ENCODE measurements at regions not wholly inside any gene's neighbourhood (a gene's known extent, or its start where the extent isn't known, plus 50 kb on each side); places are given as distances from the start of the nearest gene placed in this dataset.
"Not testable (repeated sequence)": the region's sequence is repeated elsewhere in the genome, so short reads cannot be mapped to it uniquely, and the experiment has no call there.

DNA sequence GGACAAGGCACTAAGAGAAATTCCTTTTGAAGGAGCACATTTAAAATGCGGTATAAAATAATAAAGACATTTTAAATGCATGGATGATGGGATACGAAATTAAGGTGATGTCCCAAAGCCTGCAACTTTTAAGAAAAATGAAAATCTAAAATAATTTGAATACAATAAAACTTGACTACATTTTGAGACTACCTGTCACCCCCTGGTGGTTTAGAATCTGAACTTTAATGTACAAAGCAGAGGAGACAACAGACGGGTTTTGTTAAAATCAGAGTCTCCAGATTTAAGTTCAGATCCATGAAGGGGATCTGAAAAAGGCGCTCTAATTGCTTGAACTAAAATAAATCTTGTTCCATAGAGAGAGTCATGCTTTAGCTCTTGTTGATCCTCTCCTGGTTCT, 1129.3 kb upstream of the PCDH20 start:
- no peak for DNase-seq (ENCODE audit: low read depth)

- DNase-seq (ENCODE audit: low read depth): no peak
Observed at GRCh38 chr13:62537593-62537992, 1121.9 kb upstream of the PCDH20 start.

GRCh38 chr13:62525652-62526051, 1110.0 kb upstream of the PCDH20 start:
- no peak for DNase-seq (ENCODE audit: low read depth)

- no peak for DNase-seq (ENCODE audit: low read depth)
Observed at GRCh38 chr13:62524498-62524897, 1108.8 kb upstream of the PCDH20 start.

DNA sequence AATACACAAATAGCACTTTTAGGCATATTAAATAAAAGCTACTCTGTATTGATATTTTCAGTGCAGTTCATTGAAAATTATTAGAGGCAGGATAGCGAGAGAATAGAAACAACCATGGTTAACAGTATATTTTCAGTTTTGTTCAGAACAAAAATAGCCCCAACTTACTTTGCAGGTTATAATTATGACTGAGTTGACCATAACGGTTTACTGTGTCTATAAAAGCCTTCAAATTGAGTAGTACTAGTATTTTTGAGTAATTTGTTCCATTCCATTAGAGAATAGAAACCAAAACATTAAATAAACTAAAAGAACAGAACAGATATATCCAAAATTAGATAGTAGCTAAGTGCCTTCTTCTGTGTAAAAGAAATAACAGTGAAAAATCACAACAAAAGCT, 1108.4 kb upstream of the PCDH20 start:
- no peak for DNase-seq (ENCODE audit: low read depth)

GRCh38 chr13:62512194-62513141, 1096.8 kb upstream of the PCDH20 start:
- DNase-seq (ENCODE audit: low read depth): peak; percentile 2

GRCh38 chr13:62510906-62511655, 1095.4 kb upstream of the PCDH20 start:
- DNase-seq (ENCODE audit: low read depth): no peak

DNA sequence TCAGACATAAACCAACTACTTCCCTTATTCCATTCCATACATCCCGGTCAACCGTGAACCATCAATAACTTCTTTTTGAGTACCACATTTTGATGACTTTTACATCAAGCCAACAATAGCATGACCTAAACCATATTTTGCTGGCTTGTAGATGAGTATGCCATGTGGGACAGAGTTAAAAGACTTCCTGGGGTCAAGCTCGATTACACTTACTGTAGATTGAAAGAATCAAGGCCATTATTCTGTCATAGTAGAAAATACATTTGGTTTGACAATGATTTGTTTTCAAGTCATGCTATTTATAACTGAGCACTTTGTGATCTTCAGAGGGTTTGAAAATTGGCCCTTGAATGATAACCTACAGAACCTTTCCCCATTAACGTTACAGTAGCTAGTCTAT, 1086.9 kb upstream of the PCDH20 start:
- no peak for DNase-seq (ENCODE audit: low read depth)

GRCh38 chr13:62489731-62490130, 1074.1 kb upstream of the PCDH20 start:
- no peak for DNase-seq (ENCODE audit: low read depth)

- DNase-seq (ENCODE audit: low read depth): no peak
Observed at GRCh38 chr13:62483774-62484173, 1068.1 kb upstream of the PCDH20 start.

DNA sequence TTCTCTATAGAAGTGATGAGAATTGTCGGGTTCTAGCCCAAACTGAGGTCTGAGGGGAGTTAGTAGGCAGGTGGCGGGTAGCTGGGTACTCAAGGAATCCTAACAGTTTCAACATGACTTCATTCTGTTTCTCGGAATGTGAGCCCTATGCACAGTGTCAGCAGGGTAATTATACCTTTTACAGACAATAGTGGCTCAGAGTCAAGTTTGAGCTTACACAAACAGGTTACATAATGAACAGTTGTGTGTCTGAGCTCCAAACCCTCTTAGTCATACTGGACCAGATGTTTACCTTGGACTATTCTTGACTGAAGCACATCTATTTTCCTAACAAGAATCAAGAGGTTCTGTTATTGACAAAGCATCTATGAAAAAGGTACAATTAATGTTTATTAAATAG, 1066.7 kb upstream of the PCDH20 start:
- no peak for DNase-seq (ENCODE audit: low read depth)

DNA sequence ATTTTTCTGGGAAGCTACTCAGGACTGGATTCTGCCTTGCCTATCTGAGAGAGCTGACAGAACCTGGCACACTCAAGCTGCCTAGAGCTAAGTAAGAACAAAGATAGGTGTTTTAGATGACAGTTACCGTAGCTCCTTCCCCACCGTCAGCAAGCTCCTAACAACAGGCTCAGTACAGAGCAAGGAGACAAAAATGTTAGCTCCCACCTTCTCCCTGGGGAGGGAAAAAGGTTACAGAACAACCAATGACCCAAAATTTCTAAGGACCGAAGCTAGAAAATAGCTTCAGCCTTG, 1058.2 kb upstream of the PCDH20 start:
- no peak for DNase-seq (ENCODE audit: low read depth)

DNA sequence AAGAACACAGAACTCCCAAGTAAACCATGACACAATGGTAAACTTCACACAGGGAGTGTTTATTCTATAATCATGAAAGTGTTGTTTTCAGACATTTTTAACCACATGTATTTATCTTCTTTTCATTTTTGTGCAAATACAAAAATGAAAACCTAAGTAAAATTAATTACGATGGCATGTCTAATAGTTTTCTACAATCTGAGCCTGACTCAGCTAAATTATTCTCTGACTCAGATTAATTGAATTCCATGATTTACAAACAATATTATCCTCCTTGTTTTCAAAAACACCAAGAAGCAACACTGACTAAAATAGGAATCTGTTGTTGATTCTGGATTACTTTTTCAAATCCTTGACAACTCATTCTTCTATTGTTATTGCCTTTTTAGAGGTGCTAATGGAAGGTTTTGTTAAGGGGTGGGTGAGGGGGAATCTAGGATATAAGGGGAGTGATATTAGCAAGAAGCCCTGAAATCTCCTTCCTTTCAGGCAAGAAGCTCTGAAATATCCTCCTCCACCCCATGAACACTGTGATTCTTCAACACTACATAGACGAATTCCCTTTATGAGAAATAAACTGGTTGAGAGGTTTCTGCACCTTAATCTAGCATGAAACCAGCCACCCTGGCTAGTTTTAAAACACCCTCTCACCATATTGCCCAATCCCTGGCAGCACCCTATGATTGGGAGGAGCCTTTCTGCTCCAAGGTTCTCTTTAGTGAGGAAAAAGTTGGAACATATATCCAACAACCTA, 1057.7 kb upstream of the PCDH20 start:
- DNase-seq (ENCODE audit: low read depth): no peak

DNA sequence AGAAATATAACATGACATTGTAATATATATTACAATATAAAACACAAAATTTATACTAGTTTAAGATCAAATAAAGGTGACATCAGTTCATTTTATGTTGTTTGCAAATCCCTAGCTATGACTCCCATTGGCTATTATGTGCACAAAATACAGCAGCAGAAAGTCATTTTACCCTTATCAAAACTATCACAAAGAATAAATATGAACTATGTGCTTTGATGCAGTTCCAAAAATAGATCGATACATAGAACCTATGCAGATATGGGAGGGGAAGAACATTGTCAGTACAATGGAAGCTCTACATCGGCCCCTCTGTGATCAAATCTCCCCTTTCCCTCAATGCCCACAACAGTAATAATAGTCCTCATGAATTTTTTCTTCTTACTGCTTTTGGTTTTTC, 1038.1 kb upstream of the PCDH20 start:
- DNase-seq (ENCODE audit: low read depth): no peak

DNA sequence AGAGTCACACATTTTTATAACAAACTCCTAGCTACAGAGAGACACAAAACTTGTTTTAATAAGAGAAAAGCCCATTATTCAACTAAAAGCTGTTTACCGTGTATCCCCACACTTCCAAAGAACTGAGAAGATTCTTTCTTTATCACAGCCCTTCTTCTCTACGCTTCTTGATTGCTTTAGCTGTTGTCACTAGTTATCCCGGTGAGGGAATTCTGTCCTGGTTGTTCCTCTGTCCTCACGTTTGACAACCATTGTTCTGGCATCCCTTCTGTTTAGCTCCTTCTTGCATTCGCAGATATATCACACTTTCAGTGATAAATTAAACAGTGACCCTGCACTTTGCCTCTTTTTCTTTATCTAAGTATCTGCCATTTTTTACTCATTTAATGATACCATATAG, 1035.1 kb upstream of the PCDH20 start:
- DNase-seq (ENCODE audit: low read depth): no peak

DNA sequence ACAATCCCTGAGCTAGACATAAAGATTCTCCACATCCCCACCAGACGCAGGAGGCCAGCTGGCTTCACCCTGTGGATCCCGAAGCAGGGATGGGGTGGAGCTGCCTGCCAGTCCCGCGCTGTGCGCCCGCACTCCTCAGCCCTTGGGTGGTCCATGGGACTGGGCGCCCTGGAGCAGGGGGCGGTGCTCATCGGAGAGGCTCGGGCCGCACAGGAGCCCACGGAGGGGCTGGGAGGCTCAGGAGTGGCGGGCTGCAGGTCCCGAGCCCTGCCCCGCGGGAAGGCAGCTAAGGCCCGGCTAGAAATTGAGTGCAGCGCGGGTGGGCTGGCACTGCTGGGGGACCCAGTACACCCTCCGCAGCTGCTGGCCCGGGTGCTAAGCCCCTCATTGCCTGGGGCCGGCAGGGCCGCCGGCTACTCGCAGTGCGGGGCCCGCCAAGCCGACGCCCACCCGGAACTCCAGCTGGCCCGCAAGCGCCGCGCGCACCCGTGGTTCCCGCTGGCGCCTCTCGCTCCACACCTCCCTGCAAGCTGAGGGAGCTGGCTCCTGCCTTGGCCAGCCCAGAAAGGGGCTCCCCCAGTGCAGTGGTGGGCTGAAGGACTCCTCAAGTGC, 1032.2 kb upstream of the PCDH20 start:
- not testable (repeated sequence) for DNase-seq (ENCODE audit: low read depth)

DNA sequence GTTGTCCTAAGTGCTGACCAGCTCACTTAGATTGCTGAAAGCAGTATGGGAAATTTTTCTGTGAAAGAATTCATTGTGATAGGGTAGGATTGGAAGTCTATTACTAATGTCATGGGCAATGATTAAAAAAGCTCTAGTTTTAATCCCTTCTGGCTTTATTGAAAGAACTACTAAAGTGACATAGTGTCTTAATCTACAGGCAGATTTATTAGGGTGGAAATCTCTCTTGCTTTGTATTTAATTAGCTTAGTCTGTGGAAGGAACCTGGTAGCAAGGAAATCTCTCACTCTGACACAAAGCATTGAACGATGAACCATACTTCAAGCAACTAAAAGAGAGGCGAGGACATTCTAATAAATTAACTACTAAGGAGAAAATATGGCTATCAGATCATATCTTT, 1029.2 kb upstream of the PCDH20 start:
- no peak for DNase-seq (ENCODE audit: low read depth)

GRCh38 chr13:62434081-62434480, 1018.4 kb upstream of the PCDH20 start:
- no peak for DNase-seq (ENCODE audit: low read depth)

DNA sequence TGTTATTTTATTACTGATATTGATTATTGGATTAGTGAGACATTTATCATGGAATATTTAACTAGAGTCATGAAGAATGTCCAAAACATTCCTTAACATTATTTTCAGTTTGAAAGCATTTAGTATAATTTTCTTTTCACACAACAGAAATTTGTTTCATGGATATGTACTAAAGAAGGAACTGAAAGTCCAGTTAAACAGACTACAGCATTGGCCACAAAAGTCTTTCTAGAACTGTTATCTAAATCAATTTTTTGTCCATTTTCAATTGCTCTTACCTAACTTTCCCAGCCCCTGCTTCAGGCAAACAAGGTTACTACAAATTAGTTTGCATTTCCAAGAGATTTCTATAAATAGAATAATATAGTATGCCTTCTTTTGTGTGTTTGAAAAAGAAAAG, 1018.0 kb upstream of the PCDH20 start:
- no peak for DNase-seq (ENCODE audit: low read depth)

- no peak for DNase-seq (ENCODE audit: low read depth)
Observed at GRCh38 chr13:62432906-62433305, 1017.3 kb upstream of the PCDH20 start.

- no peak for DNase-seq (ENCODE audit: low read depth)
Observed at GRCh38 chr13:62432295-62432694, 1016.6 kb upstream of the PCDH20 start.

- no peak for DNase-seq (ENCODE audit: low read depth)
Observed at GRCh38 chr13:62431852-62432251, 1016.2 kb upstream of the PCDH20 start.
